GM18858 (cell line): ENCODE measurements at regions not wholly inside any gene's neighbourhood (a gene's known extent, or its start where the extent isn't known, plus 50 kb on each side); places are given as distances from the start of the nearest gene placed in this dataset.
A peak's percentile ranks its signal among the peaks of the same experiment; 100 is the strongest.

Experiments used
- ATAC-seq: cut with Tn5 transposase; IDR thresholded peaks from one replicate; pipeline ENCODE4 v1.9.1; 2021; ENCODE audit not compliant: unreplicated experiment

DNA sequence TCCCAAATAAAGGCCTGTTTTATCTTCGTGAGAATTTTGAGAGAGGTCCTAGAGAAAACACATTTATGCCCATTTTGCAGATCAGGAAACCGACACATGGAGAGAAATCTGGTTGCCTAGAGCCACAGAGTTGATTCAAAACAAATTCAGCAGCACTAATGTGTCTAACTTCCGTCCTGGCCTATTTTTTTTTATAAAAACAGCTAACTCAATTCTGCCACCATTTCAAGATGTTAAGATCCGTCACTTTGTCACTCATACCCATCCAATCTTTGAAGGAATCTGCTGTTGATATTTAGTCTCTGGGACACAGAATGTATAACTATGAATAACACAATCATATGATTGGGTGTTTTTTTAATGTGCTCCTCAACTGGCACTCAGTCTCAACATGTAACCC, 611.1 kb upstream of the ARID1B start:
- no peak for ATAC-seq

DNA sequence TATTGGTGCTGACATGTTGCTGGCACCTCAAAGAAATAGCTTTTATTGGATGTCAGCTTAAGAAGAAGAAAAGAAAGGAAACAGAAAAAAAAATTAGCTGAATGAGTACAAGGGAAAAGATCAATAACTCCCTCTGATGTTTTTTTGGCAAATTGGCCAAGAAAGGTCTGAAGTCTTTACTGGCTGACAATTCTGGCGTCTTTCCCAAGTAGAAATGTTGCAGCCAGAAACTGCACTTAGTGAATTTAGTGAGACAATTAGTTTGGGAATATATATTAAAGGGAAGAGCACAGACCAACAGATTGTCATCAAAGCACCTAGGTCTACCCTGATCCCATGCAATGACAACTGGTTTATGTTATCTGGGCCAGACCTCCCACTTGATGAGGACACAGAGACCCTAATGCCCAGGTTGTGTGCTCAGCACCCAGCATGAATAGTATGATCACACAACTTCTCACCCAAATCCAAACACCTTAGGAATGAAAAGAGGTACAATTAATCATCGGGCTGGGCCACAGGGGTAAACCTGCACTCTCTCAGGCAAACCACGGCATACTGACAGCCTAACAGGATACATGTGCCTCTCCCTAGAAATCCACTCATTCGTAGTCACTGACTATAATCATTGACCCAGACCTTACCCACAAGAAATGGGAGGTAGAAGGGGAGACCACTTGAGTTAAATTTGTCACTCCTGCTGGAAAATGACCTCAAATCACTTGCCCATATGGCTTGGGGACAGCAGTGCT, 612.3 kb upstream of the ARID1B start:
- no peak for ATAC-seq

DNA sequence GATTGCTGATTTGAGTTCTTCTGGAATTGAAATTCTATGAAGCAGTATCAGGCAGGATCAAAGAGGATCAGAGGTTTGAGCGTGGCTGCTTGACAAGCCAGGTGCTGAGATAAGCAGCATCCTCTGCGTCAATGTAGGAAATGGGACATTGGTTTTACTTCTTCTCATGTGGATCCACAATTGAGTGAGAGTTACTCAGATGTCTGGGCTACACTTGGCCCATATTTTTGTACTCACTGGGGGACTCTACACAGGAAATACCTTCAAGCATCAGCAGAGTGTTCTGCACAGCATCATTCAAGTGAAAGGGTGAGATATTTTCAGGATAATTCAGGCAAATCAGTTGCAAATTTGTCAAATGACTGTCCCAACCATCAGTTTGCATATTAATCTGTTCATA, 613.9 kb upstream of the ARID1B start:
- no peak for ATAC-seq

DNA sequence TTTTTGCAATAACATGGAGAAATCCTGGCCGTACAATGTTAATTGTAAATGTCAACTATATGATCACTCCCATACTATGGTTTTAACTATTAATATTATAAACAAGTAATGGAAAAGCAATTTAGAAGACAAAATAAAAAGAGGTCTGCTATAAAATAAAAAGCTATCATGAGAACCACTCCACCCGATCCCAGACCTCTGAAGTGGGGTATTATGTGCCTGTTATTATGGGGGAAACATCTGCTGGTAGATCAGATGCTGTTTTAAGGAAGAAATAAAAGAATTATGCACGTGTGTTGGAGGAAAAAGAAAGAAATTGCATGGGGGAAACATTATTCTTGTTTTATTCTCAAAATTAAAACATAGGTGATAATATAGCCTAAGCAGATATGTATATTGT, 615.7 kb upstream of the ARID1B start:
- no peak for ATAC-seq

- ATAC-seq = no peak
Measured at GRCh38 chr6:156160795-156161165, 616.4 kb upstream of the ARID1B start.

- no peak for ATAC-seq
Measured at GRCh38 chr6:156160007-156160794, 617.0 kb upstream of the ARID1B start.

GRCh38 chr6:156154896-156155295, 622.3 kb upstream of the ARID1B start:
- no peak for ATAC-seq

DNA sequence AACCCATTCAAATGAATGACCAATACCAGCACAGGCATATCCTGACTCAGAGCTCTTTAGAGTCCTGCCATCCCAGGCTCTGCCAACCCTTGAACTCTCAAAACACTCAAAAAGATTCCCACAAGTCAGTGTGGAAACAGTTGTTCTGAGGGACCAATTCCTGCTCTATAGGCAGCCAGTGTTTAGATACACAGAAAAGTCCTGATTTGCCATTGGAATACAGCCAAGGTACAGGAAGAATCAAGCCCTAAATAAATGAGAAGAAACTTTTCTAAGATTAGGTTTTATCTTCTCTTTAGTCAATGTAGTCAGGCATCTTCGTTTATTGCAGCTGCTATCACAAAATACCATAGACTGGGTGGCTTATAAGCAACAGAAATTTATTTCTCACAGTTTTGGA, 626.8 kb upstream of the ARID1B start:
- ATAC-seq = no peak

DNA sequence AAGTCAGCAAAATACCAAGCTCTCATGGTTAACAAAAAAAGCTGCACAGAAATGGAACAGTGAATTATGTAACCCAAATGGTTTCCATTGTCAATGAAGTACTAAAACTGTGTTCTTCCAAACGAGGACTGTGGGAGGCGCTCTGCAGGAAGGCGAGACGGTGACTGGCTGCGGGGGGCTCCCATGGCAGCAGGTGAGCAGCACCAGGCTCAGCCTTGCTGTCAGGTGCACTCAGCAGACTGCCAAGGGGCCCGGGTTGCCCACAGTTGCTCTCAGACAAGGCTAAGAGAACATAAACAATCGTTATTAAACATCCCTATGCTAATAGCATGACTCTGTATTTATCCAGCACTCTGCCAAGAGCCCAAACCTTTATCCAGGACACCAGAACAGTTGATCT, 630.3 kb upstream of the ARID1B start:
- ATAC-seq = no peak

DNA sequence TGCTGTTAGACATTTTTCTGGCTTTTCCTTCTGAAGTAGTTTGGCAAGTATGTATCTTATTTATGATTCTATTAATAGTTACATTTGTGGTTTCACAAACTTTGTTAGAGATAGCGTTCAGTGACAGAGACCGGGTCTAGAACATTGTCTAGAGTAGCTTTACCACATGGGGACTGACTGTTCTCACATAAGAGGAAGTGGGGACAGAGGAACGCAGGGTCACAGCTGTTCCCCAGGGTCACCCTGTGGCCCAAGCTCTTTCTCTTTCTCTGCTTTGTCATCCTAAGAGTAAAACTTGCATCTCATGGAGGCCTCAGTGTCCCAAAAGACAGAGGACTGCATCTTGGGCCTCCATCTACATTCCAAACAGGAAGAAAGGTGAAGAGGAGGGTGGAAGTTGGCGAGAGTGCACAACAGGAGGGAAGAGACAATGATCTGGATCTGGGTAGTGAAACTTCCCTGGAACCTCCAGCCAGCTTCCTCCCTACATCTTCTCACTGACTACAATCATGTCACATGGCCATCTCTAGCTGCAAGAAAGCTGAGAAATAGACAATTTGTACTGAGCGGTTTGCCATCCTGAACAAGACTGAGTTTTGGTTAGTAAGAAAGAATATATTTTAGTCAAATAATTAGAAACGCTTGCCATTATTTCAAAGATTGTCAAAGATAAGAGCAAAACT, 645.8 kb upstream of the ARID1B start:
- ATAC-seq = peak; percentile 91

DNA sequence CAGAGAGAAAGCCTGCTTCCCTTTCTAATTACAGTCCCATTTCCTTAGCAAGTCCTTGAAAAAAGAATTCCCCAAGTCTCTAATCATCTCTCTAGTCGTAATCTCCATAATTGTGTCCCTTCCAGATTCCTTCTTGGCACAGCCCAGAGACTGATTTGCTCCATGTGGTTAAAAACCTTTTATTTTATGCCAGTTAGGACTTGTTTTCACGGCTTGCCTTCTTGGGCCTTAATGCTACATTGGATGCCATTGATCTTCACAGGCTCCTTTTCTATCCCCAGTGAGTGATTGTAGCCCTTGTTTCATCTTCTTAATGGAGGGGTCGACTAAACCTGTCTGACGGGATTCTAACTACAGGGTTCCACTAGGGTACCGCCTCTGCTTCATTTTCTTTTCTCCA, 650.6 kb upstream of the ARID1B start:
- no peak for ATAC-seq

DNA sequence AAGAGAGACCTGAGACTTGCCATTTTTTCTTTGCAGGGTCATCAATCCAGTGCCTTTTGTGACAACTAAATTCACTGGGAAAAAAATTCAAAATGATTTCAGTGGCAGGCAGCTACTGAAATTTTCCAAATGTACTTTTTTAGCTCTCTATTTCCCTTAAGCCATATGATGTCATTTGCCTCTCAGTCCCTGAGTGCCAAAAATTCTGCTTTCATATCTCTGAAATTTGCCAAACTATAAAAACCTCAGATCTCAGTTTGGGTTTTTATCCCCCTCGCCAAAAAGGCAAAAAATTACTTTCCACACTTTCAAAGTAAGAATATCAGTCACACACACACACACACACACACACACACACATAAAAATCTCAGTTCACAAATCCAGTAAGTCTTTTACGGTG, 651.3 kb upstream of the ARID1B start:
- ATAC-seq = no peak

DNA sequence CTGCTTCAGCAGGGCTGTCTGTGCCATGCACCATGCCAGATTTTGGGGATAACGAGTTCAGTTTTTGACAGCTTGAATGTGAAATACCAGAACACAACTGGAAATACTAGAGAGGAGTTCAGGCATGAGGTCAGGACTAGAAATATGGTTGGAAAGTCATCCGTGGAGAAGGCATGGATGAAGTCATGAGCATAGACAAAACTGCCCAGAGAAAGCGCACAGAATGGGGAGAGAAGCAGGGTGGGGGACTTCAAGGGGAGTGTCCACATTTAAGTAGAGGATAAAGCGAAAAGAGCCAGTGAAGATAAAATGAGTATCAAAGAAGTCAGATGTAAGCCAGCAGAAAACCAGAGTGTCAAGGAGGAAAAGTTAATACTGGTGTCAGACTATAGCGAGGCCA, 653.4 kb upstream of the ARID1B start:
- no peak for ATAC-seq

GRCh38 chr6:156121973-156122372, 655.2 kb upstream of the ARID1B start:
- ATAC-seq = no peak

- ATAC-seq = no peak
Measured at GRCh38 chr6:156114541-156114940, 658.9 kb upstream of the NOX3 start.

DNA sequence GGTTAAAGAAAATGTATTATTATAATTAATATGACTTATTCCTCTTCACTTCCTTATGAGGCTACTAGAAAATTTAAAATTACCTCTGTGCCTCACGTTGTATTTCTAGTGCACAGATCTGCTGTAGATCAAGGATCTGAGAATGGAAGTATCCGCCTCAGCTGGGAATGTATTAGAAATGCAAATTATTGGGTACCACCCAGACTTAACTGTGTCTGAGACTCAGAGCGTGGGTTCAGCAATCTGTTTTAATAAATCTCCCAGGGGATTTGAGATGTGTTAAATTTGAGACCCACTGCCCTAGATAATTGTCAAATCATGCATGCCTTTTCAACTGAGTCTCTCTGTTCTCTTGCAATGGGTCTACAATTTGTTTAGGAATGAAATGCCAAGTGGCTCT, 658.0 kb upstream of the NOX3 start:
- no peak for ATAC-seq

GRCh38 chr6:156111913-156112312, 656.3 kb upstream of the NOX3 start:
- no peak for ATAC-seq

DNA sequence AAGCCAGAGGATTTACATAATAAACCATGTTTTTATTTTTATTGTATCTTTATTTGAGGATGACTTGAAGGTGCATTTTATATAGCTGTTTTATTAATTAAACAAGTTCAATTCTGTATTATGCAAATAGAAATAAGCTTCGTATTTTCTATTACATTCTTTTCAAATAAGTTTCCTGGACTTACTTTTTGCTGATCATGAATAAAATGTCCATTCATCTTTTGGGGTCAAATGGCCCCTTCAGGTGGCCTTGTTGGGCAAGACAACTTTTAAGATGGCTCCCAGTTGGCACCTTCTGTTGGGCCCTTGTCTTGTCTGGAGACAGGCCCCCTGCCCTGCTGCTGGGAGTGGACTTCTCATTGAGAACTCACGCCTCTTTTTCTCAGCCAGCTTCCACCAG, 654.6 kb upstream of the NOX3 start:
- ATAC-seq = no peak

GRCh38 chr6:156109713-156110112, 654.1 kb upstream of the NOX3 start:
- no peak for ATAC-seq

DNA sequence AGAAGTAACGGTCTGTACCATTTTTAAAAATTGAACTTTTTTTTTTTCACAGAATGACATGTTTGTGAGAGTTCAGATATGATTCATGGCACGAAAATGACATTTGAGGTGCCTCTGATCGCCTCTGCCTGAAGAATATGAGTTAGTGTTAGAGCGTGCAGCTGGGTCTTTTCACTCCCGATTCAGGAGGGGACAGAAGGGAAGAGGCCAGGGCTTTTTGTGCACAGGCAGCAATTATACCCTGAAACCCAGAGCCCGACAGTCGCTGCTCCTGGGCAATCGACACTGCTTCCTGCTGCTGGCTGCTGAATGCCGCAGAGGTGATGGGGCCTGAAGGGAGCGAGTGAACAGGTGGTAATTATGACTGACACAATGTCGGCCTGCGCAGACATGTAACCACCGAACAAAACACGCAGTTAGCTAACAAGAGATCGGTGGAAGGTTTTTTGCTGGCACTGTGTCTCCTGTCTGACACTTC, 652.0 kb upstream of the NOX3 start:
- no peak for ATAC-seq

DNA sequence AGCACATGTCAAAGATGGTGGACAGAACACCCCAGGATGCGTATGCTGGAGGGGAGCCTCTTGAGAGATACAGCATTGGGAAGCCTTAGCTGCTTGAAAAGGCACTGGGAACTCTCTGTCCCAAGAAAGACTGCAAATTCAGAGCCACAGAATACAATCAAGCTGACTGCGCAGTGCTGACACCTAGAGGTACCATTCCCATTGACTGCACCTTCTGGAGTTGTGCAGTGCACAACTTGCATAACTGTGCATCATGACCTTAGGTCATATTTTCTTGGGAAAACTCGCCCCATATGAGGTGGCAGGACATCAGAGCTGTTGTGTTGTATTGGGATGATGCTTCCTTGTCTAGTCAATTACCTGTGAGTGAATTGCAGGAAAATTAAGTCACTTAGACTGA, 646.5 kb upstream of the NOX3 start:
- no peak for ATAC-seq

DNA sequence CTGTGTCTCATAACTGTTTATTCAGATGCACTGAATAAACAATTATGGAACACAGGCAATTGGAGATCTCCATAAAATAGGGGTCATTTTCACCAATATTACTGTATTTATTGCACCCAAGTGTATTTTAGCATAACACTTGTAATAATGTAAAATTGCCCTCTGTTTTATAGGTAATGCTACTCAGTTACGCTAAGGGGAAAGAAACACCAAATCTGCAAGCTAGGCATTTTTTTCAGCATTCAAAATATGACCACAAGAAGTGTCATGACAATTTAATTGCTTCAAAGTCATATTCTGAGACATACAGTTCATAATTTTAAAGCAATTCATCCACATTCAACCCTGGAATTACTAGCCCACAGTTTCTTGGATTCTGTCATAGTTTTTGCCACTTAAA, 643.2 kb upstream of the NOX3 start:
- no peak for ATAC-seq
